OCI-LY1 (cell line): ENCODE measurements at regions not wholly inside any gene's neighbourhood (a gene's known extent, or its start where the extent isn't known, plus 50 kb on each side); places are given as distances from the start of the nearest gene placed in this dataset.

Source experiments
- H2AFZ ChIP-seq: fragments of 200-600 bp; sonication (generic), shearing (Covaris generic); 2 replicates; pipeline ENCODE4 v1.6.0; 2014; ENCODE audit warnings: antibody characterized with exemption, mild to moderate bottlenecking, low read length
- H3F3A ChIP-seq: fragments of 200-600 bp; sonication (generic), shearing (Covaris generic); 2 replicates; pipeline ENCODE4 v1.6.0; 2014; ENCODE audit warnings: mild to moderate bottlenecking, antibody characterized with exemption, low read length, moderate library complexity; ENCODE audit not compliant: insufficient read depth
- H3K27ac ChIP-seq: fragments of 200-600 bp; sonication (generic); 2 replicates; pipeline ENCODE4 v1.5.1; 2014; ENCODE audit warnings: low read length, mixed run types, mild to moderate bottlenecking, low read depth; ENCODE audit not compliant: poor library complexity, severe bottlenecking
- H3K27me3 ChIP-seq: fragments of 200-600 bp; sonication (generic); 2 replicates; pipeline ENCODE4 v1.6.0; 2014; ENCODE audit warnings: antibody characterized with exemption, mild to moderate bottlenecking, low read length, moderate library complexity; ENCODE audit not compliant: insufficient read depth
- H3K36me3 ChIP-seq: fragments of 200-600 bp; sonication (generic); 2 replicates; pipeline ENCODE4 v1.6.1; 2014; ENCODE audit warnings: mild to moderate bottlenecking, antibody characterized with exemption, low read length, moderate library complexity, mixed read lengths; ENCODE audit not compliant: insufficient read depth
- H3K4me1 ChIP-seq: fragments of 200-600 bp; sonication (generic); 2 replicates; pipeline ENCODE4 v1.5.1; 2014; ENCODE audit warnings: mild to moderate bottlenecking, low read length, moderate library complexity; ENCODE audit not compliant: insufficient read depth, severe bottlenecking
- H3K4me2 ChIP-seq: fragments of 200-600 bp; sonication (generic), shearing (Covaris generic); 2 replicates; pipeline ENCODE4 v1.6.1; 2014; ENCODE audit warnings: low read length
- H3K4me3 ChIP-seq: fragments of 200-600 bp; sonication (generic); 2 replicates; pipeline ENCODE4 v1.5.1; 2014; ENCODE audit warnings: low read length, low read depth, mild to moderate bottlenecking, mixed read lengths; ENCODE audit not compliant: poor library complexity, severe bottlenecking
- H3K79me2 ChIP-seq: fragments of 200-600 bp; shearing (Covaris generic); 2 replicates; pipeline ENCODE4 v1.6.1; 2016; ENCODE audit warnings: mixed run types, low read length, mixed read lengths; ENCODE audit not compliant: insufficient read depth
- H3K9ac ChIP-seq: fragments of 200-600 bp; sonication (generic), shearing (Covaris generic); 2 replicates; pipeline ENCODE4 v1.6.1; 2014; ENCODE audit warnings: mild to moderate bottlenecking, low read length, mixed read lengths
- H3K9me2 ChIP-seq: fragments of 200-600 bp; sonication (generic), shearing (Covaris generic); 2 replicates; pipeline ENCODE4 v1.6.1; 2014; ENCODE audit warnings: low read depth, mild to moderate bottlenecking, low read length, mixed read lengths
- H3K9me3 ChIP-seq: fragments of 200-600 bp; shearing (Covaris generic); 2 replicates; pipeline ENCODE4 v1.6.1; 2014; ENCODE audit warnings: low read length, mixed read lengths
- H4K20me1 ChIP-seq: fragments of 200-600 bp; sonication (generic), shearing (Covaris generic); 2 replicates; pipeline ENCODE4 v1.6.0; 2016; ENCODE audit warnings: mild to moderate bottlenecking, low read length; ENCODE audit not compliant: insufficient read depth
- EZH2 ChIP-seq: fragments of 200-600 bp; sonication (generic), shearing (Covaris generic); IDR thresholded peaks from 2 replicates; pipeline ENCODE4 v1.8.0; 2017; ENCODE audit warnings: borderline replicate concordance, mixed run types, mild to moderate bottlenecking, antibody characterized with exemption, low read length, moderate library complexity, mixed read lengths
- TF ChIP-seq, protein P1 (sequence below): fragments of 200-600 bp; sonication (generic), shearing (Covaris generic); IDR thresholded peaks from 2 replicates; pipeline ENCODE4 v1.5.1; 2017; ENCODE audit warnings: mild to moderate bottlenecking, antibody characterized with exemption, low read length, moderate library complexity, mixed read lengths

- no peak overlapping the region for H3K4me2 ChIP-seq
- no peak for TF ChIP-seq EZH2
- TF ChIP-seq, protein P1, sequence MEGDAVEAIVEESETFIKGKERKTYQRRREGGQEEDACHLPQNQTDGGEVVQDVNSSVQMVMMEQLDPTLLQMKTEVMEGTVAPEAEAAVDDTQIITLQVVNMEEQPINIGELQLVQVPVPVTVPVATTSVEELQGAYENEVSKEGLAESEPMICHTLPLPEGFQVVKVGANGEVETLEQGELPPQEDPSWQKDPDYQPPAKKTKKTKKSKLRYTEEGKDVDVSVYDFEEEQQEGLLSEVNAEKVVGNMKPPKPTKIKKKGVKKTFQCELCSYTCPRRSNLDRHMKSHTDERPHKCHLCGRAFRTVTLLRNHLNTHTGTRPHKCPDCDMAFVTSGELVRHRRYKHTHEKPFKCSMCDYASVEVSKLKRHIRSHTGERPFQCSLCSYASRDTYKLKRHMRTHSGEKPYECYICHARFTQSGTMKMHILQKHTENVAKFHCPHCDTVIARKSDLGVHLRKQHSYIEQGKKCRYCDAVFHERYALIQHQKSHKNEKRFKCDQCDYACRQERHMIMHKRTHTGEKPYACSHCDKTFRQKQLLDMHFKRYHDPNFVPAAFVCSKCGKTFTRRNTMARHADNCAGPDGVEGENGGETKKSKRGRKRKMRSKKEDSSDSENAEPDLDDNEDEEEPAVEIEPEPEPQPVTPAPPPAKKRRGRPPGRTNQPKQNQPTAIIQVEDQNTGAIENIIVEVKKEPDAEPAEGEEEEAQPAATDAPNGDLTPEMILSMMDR: no peak
- H3K9me2 ChIP-seq: no peaks in the 10 kb centered on the region
- H3K27me3 ChIP-seq: no peaks in the 10 kb centered on the region
- H2AFZ ChIP-seq: no peak overlapping the region
- no peaks in the 10 kb centered on the region for H3F3A ChIP-seq
- H3K9me3 ChIP-seq: no peaks in the 10 kb centered on the region
- H3K4me1 ChIP-seq: no peaks in the 10 kb centered on the region
- no peak overlapping the region for H3K9ac ChIP-seq
- no peaks in the 10 kb centered on the region for H3K79me2 ChIP-seq
- H3K27ac ChIP-seq: no peak overlapping the region
- H3K36me3 ChIP-seq: no peaks in the 10 kb centered on the region
- no peaks in the 10 kb centered on the region for H4K20me1 ChIP-seq
- no peak overlapping the region for H3K4me3 ChIP-seq
Observed at GRCh38 chr4:13968723-13969122, 341.2 kb upstream of the BOD1L1 start.

GRCh38 chr4:13970349-13970748, 342.8 kb upstream of the BOD1L1 start:
- no peak for TF ChIP-seq EZH2
- TF ChIP-seq, protein P1: no peak
- no peaks in the 10 kb centered on the region for H3K27me3 ChIP-seq
- H3K79me2 ChIP-seq: no peaks in the 10 kb centered on the region
- H4K20me1 ChIP-seq: no peaks in the 10 kb centered on the region
- H3K4me1 ChIP-seq: no peaks in the 10 kb centered on the region
- no peaks in the 10 kb centered on the region for H3K36me3 ChIP-seq
- no peak overlapping the region for H3K27ac ChIP-seq
- H2AFZ ChIP-seq: no peak overlapping the region
- no peak overlapping the region for H3K9ac ChIP-seq
- no peak overlapping the region for H3K4me2 ChIP-seq
- H3K4me3 ChIP-seq: no peak overlapping the region
- H3K9me3 ChIP-seq: no peaks in the 10 kb centered on the region
- H3F3A ChIP-seq: no peaks in the 10 kb centered on the region
- H3K9me2 ChIP-seq: no peaks in the 10 kb centered on the region

DNA sequence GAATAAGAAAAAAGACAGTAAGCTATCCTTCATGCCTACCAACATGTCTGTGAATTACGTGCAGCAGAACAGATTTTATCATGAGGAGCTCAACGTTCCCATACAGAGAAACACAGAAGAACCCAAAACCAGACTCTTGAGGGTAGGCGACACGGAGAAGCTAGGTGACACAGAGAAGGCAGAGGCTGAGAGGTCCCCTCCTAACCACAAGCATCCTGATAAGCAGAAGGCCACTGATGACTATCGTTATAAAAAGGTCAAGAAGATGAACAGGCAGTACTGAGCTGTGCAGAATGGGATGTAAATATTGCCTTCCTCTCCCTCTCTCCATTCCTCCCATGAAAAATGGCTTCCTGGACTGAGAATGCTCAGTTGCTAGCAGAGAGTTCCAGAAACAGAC, 350.2 kb upstream of the BOD1L1 start:
- TF ChIP-seq, protein P1: no peak
- TF ChIP-seq EZH2: no peak
- Histone ChIP-seq H3K27me3 (no peaks in the 10 kb centered on the region), H3K9me2 (no peaks in the 10 kb centered on the region), H3K4me1 (no peaks in the 10 kb centered on the region), H3K79me2 (no peaks in the 10 kb centered on the region), H3K36me3 (no peaks in the 10 kb centered on the region), H2AFZ (no peak overlapping the region), H4K20me1 (no peaks in the 10 kb centered on the region), H3K27ac (no peak overlapping the region), H3F3A (no peaks in the 10 kb centered on the region), H3K4me2 (no peak overlapping the region), H3K4me3 (no peak overlapping the region), H3K9ac (no peak overlapping the region), H3K9me3 (no peaks in the 10 kb centered on the region)
